ENCODE measurements at regions not wholly inside any gene's neighbourhood (a gene's known extent, or its start where the extent isn't known, plus 50 kb on each side); places are given as distances from the start of the nearest gene placed in this dataset.
"Not testable (repeated sequence)": the region's sequence is repeated elsewhere in the genome, so short reads cannot be mapped to it uniquely, and the experiment has no call there.

DNA sequence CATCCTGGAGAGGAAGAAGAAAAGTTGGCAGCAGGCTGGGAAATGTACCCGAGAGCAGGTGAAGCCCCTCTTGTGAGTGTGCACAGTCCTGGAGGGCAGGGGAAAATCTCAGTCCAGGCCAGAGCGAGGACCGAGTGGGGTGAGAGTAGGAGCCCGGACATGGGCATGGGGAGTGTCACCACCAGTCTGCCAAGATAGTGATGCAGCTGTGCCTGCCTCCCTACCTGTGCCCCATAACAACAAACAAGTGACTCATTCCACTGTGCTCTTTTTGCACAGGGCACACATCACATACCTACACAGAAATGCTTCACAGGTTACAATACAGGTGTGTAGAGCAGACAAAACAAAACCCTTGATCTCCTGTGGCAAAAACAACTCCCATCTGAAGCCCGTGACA lies 205.9 kb upstream of the PELI2 start:
- H3K27ac ChIP-seq, result no peak overlapping the region
- TF ChIP-seq, protein P1, sequence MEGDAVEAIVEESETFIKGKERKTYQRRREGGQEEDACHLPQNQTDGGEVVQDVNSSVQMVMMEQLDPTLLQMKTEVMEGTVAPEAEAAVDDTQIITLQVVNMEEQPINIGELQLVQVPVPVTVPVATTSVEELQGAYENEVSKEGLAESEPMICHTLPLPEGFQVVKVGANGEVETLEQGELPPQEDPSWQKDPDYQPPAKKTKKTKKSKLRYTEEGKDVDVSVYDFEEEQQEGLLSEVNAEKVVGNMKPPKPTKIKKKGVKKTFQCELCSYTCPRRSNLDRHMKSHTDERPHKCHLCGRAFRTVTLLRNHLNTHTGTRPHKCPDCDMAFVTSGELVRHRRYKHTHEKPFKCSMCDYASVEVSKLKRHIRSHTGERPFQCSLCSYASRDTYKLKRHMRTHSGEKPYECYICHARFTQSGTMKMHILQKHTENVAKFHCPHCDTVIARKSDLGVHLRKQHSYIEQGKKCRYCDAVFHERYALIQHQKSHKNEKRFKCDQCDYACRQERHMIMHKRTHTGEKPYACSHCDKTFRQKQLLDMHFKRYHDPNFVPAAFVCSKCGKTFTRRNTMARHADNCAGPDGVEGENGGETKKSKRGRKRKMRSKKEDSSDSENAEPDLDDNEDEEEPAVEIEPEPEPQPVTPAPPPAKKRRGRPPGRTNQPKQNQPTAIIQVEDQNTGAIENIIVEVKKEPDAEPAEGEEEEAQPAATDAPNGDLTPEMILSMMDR (IDR thresholded peaks at IDR 0.05), result no peak
- no peak for DNase-seq
- no peak for ATAC-seq
- H3K4me1 ChIP-seq, result peaks cover 0 to 19% (median 0%) of the 10 kb centered on the region in 9 donors
- H3K9me3 ChIP-seq, result no peaks in the 10 kb centered on the region
- no peak overlapping the region for H3K4me3 ChIP-seq
- peaks cover 0 to 4% (median 0%) of the 10 kb centered on the region in 7 donors for H3K27me3 ChIP-seq
- no peaks in the 10 kb centered on the region for H3K36me3 ChIP-seq
- whole genome bisulfite sequencing, 2 donors, result 91 to 95% methylated on average over 5 of the region's 5 CpGs
- intact Hi-C loops (cut with DNase I), result no loop called here

DNA sequence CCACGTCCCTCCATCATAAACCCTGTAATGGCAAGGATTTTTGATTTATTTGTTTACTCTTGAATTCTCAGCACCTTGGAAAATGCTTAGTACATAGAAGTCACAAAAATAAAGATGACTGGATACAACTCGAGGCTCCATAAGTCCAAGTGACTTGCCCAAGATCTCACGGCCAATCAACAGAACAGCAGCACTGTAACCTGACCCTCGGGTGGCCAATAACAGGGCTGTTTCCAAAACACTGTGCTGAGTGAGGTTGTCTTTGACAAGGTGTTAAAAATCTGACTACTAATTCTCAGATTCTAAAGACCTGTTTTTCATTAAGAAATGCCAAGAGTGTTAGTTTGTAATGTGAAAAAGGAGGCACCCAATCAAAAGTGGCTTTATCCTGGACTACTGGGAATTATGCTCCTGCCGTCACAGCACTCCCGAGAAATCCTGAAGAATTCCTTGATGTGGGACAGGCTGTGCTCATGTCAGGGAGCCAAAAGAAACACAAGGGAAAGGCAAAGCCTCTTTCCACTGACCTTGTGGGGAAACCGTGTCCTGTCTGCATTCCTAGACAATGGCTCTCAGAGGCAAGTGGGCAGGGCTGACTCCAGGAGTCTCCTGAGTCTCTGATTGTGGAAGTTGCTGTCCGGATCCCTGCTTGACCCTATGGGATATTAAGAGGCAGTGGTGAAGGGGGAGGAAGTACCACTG lies 204.7 kb upstream of the PELI2 start:
- Histone ChIP-seq H3K9me3 (no peaks in the 10 kb centered on the region), H3K27ac (peak overlapping the region in 3 of 10 donors; percentile 11 to 31 (median 15)), H3K36me3 (no peaks in the 10 kb centered on the region), H3K4me1 (peaks cover 0 to 19% (median 0%) of the 10 kb centered on the region in 9 donors), H3K27me3 (peaks cover 0 to 5% (median 0%) of the 10 kb centered on the region in 7 donors), H3K4me3 (no peak overlapping the region)
- WGBS, 2 donors, result 47 to 55% methylated on average over 8 of the region's 8 CpGs
- ATAC-seq (peak; percentile 33 to 94 (median 87)), DNase-seq (peak in 1 of 2 donors; percentile 41)
- TF ChIP-seq, protein P1 (IDR thresholded peaks at IDR 0.05), result no peak
- intact Hi-C loops (cut with DNase I), result no loop called here

DNA sequence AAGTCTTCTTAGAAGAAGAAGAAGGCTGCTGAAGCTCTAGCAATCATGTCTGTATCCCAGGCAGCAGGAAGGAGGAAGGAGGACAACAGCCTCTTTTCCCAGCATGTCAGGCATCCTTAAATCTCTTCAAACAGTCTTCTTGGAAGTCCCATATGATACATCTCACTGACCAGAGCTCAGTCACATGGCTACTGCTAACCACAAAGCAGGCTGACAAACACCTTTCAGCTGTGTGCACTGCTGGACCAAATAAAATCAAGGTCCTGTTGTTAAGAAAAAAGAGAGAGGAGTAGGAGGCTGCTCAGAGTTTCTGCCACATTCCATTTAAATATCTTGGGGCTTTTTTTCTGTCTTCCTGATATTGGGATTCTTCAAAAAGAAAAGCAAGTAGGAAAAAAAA lies 203.4 kb upstream of the PELI2 start:
- H3K9me3 ChIP-seq, result no peaks in the 10 kb centered on the region
- intact Hi-C loops (cut with DNase I), result no loop called here
- ATAC-seq (no peak), DNase-seq (no peak)
- H3K4me3 ChIP-seq, result no peak overlapping the region
- H3K4me1 ChIP-seq, result peaks cover 0 to 19% (median 0%) of the 10 kb centered on the region in 9 donors
- H3K36me3 ChIP-seq, result no peaks in the 10 kb centered on the region
- no peak overlapping the region for H3K27ac ChIP-seq
- TF ChIP-seq, protein P1 (IDR thresholded peaks at IDR 0.05), result no peak
- peaks cover 0 to 5% (median 0%) of the 10 kb centered on the region in 7 donors for H3K27me3 ChIP-seq

DNA sequence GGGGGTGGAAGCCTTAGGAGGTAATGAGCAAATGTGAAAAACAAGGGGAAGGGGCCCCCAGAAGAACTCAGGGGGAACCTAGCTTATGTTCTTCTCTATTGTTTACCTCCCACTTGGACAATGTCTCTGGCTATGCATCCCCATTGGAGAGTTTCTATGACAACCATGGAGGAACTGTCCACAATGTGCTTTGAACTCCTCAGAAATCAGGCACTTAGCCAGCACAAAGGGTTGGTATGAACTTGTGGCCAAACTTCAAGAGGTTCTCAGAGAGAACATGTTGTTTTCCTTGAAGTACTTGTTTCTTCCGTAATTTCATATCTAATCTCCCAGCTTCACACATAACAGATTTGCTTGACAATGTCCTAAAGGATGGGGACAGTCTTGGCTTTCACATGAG lies 202.8 kb upstream of the PELI2 start:
- H3K27ac ChIP-seq, result no peak overlapping the region
- H3K4me1 ChIP-seq, result peaks cover 0 to 19% (median 0%) of the 10 kb centered on the region in 9 donors
- intact Hi-C loops (cut with DNase I), result no loop called here
- ATAC-seq (peak in 1 of 8 donors; percentile 20), DNase-seq (no peak)
- no peaks in the 10 kb centered on the region for H3K9me3 ChIP-seq
- no peaks in the 10 kb centered on the region for H3K36me3 ChIP-seq
- TF ChIP-seq, protein P1 (IDR thresholded peaks at IDR 0.05), result no peak
- H3K4me3 ChIP-seq, result no peak overlapping the region
- 31 to 42% methylated on average over 1 of the region's 1 CpG for WGBS, 2 donors
- H3K27me3 ChIP-seq, result peaks cover 0 to 5% (median 0%) of the 10 kb centered on the region in 7 donors

DNA sequence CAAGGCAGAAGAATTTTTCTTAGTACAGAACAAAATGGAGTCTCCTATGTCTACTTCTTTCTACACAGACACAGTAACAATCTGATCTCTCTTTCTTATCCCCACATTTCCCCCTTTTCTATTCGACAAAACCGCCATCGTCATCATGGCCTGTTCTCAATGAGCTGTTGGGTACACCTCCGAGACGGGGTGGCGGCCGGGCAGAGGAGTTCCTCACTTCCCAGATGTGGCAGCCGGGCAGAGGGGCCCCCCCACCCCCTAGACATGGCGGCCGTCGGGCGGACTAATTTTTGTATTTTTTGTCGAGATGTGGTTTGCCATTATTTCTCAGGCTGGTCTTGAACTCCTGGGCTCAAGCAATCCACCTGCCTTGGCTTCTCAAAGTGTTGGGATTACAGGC lies 198.4 kb upstream of the PELI2 start:
- H3K36me3 ChIP-seq; intact Hi-C loops (cut with DNase I); H3K4me1 ChIP-seq; ATAC-seq; H3K4me3 ChIP-seq; H3K9me3 ChIP-seq; H3K27me3 ChIP-seq; H3K27ac ChIP-seq; DNase-seq: not testable (repeated sequence)
- WGBS, 2 donors, result 90 to 96% methylated on average over 13 of the region's 13 CpGs
